ENCODE measurements at regions not wholly inside any gene's neighbourhood (a gene's known extent, or its start where the extent isn't known, plus 50 kb on each side); places are given as distances from the start of the nearest gene placed in this dataset.

DNA sequence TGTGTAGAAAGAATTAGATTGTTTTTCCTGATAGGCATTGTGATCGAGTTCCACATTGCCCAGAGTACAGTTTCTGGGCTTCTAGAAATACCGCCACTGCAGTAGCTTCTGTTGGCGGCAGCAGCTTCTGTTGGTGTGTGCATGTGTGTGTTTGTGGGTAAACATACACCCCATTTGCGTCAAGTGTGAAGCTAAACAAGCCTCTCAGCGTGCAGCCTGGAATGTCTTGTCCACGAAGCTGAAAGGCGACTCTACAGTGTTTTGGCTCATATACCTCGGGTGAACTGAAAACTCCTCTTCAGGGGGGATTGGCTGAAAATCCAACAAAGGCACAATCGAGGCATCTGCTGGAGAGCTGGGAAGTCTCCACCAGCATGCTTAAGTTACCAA lies 112.0 kb upstream of the E2F8 start:
- no peak for DNase-seq

DNA sequence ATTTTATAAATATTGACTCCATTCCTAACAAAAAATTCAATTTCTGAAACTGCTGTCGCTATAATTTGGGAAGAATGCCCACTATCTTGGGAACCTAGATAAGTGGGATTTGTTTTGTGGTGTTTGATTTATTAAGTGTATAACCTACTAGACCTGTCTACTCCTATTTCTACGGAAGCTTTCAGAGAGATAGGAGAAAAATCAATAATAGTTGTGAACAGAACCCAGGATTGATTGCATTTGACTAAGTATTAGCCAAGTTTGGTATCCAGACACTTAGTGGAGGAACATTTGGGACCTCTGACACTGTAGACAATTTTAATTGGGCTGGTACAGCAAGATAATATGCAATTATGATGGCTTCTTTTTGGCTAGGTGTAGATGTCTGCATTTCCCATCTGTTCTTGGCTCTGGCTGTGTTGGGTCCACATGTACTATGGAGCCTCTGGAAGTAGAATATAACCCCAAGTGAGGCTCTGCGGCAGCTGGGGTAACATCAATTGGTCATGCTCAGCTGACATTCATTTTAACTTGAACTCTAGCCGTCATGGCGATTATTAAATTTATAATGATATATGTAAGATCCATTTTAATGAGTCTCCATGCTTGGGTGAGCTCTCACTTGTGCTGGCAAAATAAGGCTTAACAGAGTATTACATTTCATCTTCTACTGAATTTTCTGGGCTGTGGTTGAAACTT lies 111.5 kb upstream of the E2F8 start:
- no peak for DNase-seq

DNA sequence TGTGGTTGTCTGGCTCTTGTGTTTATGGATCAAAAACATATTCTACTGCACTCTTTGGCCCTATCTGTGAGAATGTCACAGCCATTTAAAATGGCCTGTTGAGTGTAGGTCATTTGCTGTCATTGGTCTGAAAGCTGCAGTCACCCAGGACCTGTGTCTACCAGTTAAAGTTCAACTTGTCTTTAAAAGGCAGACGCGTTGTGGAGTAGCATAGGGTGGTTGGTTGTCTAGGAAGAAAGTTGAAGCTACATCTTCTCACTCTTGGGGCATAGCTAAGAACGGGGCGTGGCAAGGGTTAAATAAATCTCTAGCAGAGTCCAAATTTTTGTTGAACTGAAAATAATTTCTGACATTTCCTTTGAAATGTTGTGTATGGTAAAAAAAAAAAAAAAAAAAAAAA lies 110.7 kb upstream of the E2F8 start:
- DNase-seq = no peak

DNA sequence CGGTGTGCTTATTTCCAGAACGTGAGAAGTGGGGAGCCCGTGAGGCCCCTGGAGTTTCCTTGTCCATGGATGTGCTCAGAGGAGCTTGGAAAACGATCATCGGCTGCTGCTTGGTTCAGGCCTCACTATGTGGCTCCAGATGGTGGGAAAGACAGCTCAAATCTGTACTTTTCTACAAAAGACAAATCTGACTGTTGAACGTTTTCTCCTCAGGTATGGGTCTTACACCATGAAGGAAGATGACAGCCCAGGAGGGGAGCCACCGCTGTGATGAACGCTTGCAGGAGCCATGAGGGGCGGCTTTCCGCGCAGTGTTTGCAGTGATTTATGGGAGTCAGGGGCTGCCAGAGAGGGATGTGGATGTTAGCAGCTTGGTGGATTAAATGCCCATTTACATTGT lies 109.4 kb upstream of the E2F8 start:
- DNase-seq = no peak

GRCh38 chr11:19349340-19350025 lies 108.7 kb upstream of the E2F8 start:
- DNase-seq = no peak

DNA sequence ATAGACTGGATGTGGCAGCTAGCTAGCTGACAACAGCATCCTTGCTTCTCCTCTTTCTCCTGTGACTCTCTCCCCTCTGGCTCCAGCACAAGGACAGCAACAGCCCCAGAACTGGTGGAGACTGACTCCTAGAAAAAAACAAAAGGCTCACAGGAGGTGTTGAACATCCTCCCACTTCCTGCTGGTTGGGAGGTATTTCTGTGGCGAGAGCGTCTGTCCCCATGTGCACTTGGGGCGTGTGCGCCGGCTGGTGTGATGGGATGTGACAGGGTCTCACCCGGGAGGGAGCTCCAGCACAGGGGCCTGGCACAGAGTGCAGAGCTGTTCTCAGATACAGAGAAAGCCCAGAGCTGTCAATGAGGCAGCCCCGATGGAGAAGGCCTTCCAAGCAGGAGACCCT lies 107.2 kb upstream of the E2F8 start:
- no peak for DNase-seq

DNA sequence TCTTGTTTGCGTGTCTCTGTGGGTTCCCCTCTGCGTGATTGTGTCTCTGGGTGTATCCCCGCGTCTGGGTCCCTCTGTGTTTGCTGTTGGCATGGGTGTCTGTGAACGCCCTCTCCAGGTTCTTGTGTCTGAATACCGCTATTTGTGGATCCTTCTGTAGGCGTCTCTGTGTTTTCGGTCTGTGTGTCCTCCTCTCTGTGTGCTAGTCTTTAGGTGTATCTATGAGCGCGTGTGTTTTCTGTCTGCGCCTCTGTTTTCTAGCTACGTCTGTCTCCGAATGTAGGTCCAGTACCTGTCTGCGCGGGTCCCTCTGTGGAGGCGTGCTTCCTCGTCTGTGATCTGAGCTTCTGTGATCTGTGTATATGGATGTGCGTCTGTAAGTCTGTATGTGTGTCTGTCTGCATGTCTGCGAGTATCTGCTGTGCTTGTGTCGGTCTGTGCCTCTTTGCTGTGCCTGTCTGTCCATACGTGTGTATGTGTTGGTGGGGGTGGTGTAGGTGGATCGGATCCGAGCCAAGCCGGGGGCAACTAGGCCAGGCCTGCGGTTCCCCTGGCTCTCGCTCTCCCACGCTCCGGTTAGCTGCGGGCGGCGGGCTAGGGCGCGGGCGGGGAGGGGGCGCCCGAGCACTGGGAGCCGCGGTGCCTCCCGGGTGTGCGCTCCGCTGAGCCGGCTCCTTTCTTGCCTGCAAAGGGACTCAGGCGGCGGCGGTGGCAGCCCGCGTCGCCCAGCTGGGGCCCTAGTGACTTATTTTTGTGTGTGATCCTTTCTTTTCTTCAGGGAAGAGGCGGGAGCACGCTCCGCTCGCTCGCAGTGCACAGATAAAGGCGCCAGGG lies 105.3 kb upstream of the E2F8 start:
- no peak for DNase-seq

DNA sequence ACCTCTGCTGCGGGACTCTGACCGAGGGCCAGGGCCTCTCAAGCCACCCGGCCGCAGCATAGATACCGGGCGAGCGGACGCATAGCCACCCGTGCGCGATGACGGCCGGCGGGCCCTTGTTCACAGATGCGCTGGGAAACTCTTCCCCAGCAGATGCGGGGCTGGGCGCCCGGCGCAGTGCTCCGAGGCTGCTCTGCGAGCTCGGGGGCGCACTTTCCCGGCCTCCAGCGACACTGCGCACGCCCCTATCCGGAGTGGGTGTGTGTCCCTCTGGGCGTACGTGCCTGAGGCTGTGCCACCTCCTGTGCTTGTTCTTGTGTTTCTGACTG lies 104.7 kb upstream of the E2F8 start:
- no peak for DNase-seq

DNA sequence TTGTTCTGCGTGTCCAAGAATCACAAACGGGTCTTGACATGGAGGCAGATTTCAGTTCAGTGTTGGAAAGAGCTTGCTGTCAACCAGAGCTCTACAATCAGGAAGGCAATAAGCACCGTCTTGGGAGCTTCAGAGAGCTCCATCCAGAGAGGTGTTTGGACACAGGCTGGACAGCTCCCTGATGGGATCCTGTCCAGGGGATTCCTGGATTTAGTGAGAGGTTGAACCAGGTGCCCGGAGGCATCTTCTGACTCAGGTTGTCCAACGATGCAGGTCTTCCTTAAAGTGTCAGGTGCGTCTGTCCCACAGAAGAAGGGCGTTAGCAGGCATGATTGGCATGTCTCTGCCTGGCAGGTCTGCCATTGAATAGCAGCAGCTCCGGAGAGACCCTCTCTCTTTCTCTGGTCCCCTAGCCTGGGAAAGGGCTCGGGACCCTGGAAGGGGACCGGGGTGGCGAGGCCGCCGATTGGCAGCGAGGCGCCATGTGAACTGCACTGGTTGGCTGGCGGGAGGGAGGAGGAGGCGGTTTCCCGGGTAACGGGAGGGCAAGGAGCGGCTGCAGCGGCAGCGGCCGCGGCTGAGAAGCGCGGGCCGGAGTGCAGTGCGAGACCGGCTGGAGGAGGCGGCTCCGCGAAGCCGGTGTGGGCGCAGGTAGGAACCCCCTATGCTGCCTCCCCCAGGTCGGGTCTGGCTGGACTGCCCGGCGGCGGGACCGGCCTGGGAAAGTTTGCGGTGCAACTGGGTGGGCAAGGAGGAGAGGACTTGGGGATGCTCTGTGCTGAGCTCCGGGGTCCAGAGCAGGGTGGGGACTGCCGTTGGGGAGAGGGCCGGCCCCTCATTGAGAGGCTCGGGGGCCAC lies 104.1 kb upstream of the E2F8 start:
- DNase-seq = no peak

- no peak for DNase-seq
Measured at GRCh38 chr11:19342036-19342435, 101.3 kb upstream of the E2F8 start.

- DNase-seq = no peak
Measured at GRCh38 chr11:19338375-19338774, 97.6 kb upstream of the E2F8 start.

GRCh38 chr11:19337779-19338178 lies 97.0 kb upstream of the E2F8 start:
- DNase-seq = no peak

DNA sequence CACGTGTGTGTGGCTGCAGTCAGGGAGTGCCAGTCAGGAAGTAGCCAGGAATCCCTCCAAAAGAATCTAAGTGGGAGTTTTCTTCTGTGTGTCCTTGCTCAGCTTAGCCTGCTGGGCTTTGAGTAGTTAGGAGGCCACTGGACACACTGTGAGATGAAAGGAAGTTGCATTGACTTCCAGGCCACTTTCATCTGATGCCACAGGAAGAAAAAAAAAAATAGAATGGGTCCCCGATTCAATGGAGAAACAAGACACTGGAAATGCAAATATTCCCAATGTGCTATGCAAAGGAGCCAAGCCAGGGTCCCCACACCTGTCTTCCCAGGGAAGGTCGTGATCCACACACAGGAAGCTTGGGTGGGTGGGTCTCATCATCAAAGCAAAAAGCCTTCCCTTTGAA lies 95.6 kb upstream of the E2F8 start:
- no peak for DNase-seq

GRCh38 chr11:19332476-19332875 lies 91.7 kb upstream of the E2F8 start:
- no peak for DNase-seq

GRCh38 chr11:19330416-19330815 lies 89.7 kb upstream of the E2F8 start:
- DNase-seq = no peak

DNA sequence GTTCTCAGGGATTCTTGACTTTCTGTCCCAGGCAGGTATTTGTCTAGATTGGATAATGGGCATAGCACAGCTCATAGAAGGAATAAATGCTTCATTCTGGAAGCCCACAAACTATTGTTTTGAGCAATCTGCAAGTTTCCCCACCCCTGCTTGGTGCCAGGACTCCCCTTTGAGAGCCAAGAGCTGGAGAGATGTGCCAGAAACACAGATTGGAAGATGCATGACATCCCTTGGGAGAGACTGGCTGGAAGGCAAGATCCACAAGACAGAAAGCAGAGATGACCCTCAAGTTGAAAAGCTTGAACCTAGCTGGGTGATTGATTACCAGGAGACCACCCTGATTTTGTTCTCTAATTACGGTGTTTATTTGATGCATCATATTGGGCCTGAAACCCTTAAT lies 89.2 kb upstream of the E2F8 start:
- no peak for DNase-seq

- DNase-seq = no peak
Measured at GRCh38 chr11:19328586-19329311, 88.0 kb upstream of the E2F8 start.

GRCh38 chr11:19327280-19327679 lies 86.5 kb upstream of the E2F8 start:
- no peak for DNase-seq

DNA sequence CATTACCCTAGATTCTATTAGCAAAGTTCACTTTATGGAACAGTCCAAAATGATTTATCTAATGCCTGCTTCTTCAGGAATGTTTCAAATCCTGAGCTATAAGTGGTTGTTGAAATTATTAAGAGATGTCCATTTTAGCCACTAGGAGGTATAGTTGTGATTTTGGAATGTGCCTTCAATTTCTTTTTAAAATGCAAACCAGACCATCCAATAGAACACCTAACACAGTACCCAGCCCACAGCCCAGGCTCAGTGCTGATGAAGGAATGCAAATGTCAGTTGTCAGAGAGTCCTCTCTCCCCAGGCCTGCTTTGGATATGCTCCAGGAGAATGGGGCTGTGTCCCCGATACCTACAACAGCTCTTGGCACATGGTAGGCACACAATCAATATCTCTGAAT lies 85.8 kb upstream of the E2F8 start:
- DNase-seq = no peak

DNA sequence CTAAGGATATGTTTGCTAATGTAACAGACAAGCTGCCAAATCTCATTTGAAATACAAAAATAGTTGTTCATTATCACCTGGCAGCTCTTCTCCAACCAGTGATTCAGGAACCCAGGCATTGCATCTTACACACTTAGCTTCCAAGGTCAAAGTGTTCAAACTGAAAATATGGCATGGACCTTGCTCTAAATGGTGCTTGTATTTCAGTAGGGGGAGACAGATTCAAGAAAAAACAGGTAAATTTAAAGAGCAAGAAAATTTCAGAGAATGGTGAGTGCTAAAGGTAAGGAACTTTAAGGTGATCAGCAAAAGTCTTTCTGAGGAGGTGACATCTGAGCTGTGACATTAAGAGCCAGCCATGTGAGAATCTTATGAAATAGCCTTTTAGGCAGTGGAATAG lies 82.8 kb upstream of the E2F8 start:
- DNase-seq = no peak

DNA sequence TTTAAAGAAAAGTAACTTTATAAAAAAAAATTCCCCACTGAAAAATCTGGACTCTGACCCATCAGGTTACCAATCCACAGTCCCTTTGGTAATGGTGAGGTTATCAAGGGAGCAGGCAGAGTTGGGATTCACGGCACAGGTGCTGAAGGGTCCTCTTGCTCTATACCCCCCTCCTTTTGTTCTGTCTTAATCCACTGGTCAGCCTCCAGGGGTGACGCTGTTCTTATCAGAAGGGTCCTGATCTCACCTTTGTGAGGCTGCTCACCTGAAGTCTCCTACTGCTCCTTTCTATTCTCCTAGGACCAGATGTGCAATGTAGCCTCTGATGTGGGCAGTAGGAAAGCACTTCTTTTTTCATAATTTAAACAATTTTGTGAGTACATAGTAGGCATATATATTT lies 80.6 kb upstream of the E2F8 start:
- DNase-seq = no peak

DNA sequence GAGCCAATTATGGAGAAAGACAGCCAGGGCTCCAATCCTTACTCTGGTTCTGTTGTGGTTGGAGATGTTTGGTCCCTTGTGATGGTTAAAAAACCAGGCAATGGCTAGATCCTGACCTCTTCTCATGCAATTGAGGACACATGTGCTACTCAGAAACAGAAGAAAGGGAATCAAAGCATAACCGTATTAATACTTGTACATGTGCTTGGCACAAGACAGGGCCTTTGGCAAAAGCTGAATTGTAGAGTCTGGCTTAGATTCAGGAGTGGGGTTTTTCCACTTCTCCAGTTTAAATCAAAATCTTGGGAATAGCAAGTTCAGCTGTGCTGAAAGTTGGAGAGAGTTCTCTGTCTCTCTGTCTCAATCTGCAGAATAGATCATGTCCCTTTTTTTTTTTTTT lies 80.1 kb upstream of the E2F8 start:
- DNase-seq = no peak

GRCh38 chr11:19316434-19316833 lies 75.7 kb upstream of the E2F8 start:
- DNase-seq = no peak

All from NCI-H187 treated with DMSO at 0.1 percent for 48 hours (cell line).